ENCODE measurements at regions not wholly inside any gene's neighbourhood (a gene's known extent, or its start where the extent isn't known, plus 50 kb on each side); places are given as distances from the start of the nearest gene placed in this dataset.

DNA sequence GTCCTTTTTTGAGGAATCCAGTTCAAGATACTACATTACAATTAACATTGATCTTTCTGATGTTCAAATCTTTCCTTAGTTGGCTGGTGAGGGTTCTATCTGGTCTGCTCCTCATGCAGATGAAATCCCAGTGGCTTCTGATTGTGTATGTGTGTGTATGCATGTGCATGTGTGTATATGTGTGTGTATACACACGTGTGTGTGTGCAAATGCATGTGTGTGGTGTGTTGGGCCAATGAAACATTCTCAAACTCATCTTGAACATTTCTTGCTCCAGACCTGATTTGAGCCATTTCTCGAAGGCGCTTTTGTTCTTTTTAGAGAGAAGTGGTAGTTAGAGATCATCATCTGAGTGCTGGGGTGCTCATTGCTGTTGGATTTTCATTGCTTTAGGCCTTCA is 113.9 kb downstream of the GLRX3 start (continued):
- TF ChIP-seq POLR2AphosphoS5 (IDR thresholded peaks at IDR 0.05; ENCODE audit: low read depth): no peak
- no peak for TF ChIP-seq STAT1 (IDR thresholded peaks at IDR 0.05; ENCODE audit: unreplicated experiment)
- TF ChIP-seq EZH2phosphoT487 (IDR thresholded peaks at IDR 0.05; ENCODE audit: unreplicated experiment): no peak
- TF ChIP-seq, protein P1, sequence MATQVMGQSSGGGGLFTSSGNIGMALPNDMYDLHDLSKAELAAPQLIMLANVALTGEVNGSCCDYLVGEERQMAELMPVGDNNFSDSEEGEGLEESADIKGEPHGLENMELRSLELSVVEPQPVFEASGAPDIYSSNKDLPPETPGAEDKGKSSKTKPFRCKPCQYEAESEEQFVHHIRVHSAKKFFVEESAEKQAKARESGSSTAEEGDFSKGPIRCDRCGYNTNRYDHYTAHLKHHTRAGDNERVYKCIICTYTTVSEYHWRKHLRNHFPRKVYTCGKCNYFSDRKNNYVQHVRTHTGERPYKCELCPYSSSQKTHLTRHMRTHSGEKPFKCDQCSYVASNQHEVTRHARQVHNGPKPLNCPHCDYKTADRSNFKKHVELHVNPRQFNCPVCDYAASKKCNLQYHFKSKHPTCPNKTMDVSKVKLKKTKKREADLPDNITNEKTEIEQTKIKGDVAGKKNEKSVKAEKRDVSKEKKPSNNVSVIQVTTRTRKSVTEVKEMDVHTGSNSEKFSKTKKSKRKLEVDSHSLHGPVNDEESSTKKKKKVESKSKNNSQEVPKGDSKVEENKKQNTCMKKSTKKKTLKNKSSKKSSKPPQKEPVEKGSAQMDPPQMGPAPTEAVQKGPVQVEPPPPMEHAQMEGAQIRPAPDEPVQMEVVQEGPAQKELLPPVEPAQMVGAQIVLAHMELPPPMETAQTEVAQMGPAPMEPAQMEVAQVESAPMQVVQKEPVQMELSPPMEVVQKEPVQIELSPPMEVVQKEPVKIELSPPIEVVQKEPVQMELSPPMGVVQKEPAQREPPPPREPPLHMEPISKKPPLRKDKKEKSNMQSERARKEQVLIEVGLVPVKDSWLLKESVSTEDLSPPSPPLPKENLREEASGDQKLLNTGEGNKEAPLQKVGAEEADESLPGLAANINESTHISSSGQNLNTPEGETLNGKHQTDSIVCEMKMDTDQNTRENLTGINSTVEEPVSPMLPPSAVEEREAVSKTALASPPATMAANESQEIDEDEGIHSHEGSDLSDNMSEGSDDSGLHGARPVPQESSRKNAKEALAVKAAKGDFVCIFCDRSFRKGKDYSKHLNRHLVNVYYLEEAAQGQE (IDR thresholded peaks at IDR 0.05; ENCODE audit: unreplicated experiment): no peak
- TF ChIP-seq ZNF114 (CRISPR knock-in tag; IDR thresholded peaks at IDR 0.05): no peak
- no peak for TF ChIP-seq EZH2 (IDR thresholded peaks at IDR 0.05; ENCODE audit: low read depth, unreplicated experiment)
- TF ChIP-seq JUNB (IDR thresholded peaks at IDR 0.05; ENCODE audit: unreplicated experiment): no peak
- no peak for TF ChIP-seq ETS1 (IDR thresholded peaks at IDR 0.05)
- no peak for TF ChIP-seq ZNF331 (CRISPR knock-in tag; IDR thresholded peaks at IDR 0.05; ENCODE audit: low read depth)
- TF ChIP-seq CREB1 (CRISPR knock-in tag; IDR thresholded peaks at IDR 0.05; ENCODE audit: low read depth): no peak

DNA sequence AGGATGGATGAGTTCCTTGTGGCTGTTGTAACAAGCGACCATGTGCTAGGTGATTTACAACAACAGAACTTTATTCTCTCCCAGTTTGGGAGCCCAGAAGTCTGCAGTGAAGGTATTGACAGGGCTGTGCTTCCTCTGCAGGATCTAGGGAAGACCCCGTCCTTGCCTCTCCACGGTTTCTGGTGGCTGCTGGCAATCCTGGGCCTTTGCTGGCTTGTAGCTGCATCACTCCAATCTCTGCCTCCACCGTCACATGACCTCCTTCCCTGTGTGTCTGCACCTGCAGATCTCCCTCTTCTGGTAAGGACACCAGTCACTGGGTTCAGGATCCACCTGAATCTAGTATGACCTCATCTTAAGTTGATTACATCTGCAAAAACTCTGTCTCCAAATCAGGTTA is 115.6 kb downstream of the GLRX3 start:
- Histone ChIP-seq H2AFZ (no peak overlapping the region), H4K20me1 (replicated peaks; ENCODE audit: insufficient read depth) (no peaks in the 10 kb centered on the region), H3F3A (replicated peaks; ENCODE audit: low read depth) (no peaks in the 10 kb centered on the region), H3K4me1 (ENCODE audit: insufficient read depth) (no peaks in the 10 kb centered on the region), H3K36me3 (ENCODE audit: insufficient read depth) (peaks cover 9% of the 10 kb centered on the region; the same call in 1 of the 2 replicates), H3K79me2 (replicated peaks; ENCODE audit: insufficient read depth) (no peaks in the 10 kb centered on the region), H3K4me2 (no peak overlapping the region), H3K4me3 (no peak overlapping the region), H3K27me3 (ENCODE audit: insufficient read depth) (no peaks in the 10 kb centered on the region), H3K9me2 (ENCODE audit: insufficient read depth) (no peaks in the 10 kb centered on the region), H3K27ac (ENCODE audit: low read depth) (no peak overlapping the region)
- Mint-ChIP-seq H3K4me1 (no peaks in the 10 kb centered on the region), H3K9me3 (peaks cover 97% of the 10 kb centered on the region), H3K36me3 (ENCODE audit: low read depth) (peaks cover 14% of the 10 kb centered on the region), H3K27ac (no peak overlapping the region), H3K27me3 (ENCODE audit: insufficient read depth, low read depth, poor library complexity) (peaks cover 2% of the 10 kb centered on the region), H3K4me3 (no peak overlapping the region)
- DNase-seq (ENCODE audit: low spot score): no peak
- no peak for ATAC-seq
- TF ChIP-seq JUNB (IDR thresholded peaks at IDR 0.05; ENCODE audit: unreplicated experiment): no peak
- TF ChIP-seq EZH2phosphoT487 (IDR thresholded peaks at IDR 0.05; ENCODE audit: unreplicated experiment): no peak
- no peak for TF ChIP-seq CREB1 (CRISPR knock-in tag; IDR thresholded peaks at IDR 0.05; ENCODE audit: low read depth)
- TF ChIP-seq, protein P2, sequence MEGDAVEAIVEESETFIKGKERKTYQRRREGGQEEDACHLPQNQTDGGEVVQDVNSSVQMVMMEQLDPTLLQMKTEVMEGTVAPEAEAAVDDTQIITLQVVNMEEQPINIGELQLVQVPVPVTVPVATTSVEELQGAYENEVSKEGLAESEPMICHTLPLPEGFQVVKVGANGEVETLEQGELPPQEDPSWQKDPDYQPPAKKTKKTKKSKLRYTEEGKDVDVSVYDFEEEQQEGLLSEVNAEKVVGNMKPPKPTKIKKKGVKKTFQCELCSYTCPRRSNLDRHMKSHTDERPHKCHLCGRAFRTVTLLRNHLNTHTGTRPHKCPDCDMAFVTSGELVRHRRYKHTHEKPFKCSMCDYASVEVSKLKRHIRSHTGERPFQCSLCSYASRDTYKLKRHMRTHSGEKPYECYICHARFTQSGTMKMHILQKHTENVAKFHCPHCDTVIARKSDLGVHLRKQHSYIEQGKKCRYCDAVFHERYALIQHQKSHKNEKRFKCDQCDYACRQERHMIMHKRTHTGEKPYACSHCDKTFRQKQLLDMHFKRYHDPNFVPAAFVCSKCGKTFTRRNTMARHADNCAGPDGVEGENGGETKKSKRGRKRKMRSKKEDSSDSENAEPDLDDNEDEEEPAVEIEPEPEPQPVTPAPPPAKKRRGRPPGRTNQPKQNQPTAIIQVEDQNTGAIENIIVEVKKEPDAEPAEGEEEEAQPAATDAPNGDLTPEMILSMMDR (conservative IDR thresholded peaks at IDR 0.05; ENCODE audit: low read depth in 2 of 2): no peak
- no peak for TF ChIP-seq ZNF462 (CRISPR knock-in tag; IDR thresholded peaks at IDR 0.05)
- no peak for TF ChIP-seq STAT1 (IDR thresholded peaks at IDR 0.05; ENCODE audit: unreplicated experiment)

Data from GM23338 (cell line).